ENCODE measurements at regions not wholly inside any gene's neighbourhood (a gene's known extent, or its start where the extent isn't known, plus 50 kb on each side); places are given as distances from the start of the nearest gene placed in this dataset.
"Not testable (repeated sequence)": the region's sequence is repeated elsewhere in the genome, so short reads cannot be mapped to it uniquely, and the experiment has no call there.

GRCh38 chr4:18234108-18234507, 212.6 kb upstream of the LCORL start:
- DNase-seq (ENCODE audit: low spot score): no peak

- DNase-seq (ENCODE audit: low spot score): no peak
Observed at GRCh38 chr4:18231726-18232125, 210.2 kb upstream of the LCORL start.

- no peak for DNase-seq (ENCODE audit: low spot score)
Observed at GRCh38 chr4:18227880-18228279, 206.3 kb upstream of the LCORL start.

GRCh38 chr4:18214411-18215055, 193.0 kb upstream of the LCORL start:
- no peak for DNase-seq (ENCODE audit: low spot score)

DNA sequence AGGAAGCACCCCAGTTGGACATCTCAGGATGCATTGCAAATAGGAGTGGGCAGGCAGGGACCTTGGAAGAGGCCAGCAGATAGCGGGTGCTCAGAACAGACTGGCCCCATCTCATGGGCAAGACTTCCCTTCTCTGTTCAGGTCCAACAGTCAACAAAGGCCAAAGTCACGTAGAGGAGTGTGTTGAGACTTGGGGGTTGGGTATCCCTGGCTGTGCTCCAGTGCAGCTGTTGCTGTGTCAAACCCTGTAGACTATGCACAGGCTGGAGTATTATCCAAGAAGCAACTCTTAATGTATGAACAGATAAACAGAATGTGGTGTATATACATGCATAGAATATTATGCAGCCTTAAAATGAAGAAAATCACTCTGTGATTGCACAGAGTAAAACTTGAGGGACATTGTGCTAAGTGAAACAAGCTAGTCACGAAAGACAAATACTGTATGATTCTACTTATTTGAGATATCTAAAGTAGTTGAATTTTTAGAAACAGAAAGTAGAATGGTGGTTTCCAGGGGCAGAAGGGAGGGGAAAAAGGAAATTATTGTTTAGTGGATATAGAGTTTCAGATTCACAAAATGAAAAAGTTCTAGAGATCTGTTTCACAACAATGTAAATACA, 192.1 kb upstream of the LCORL start:
- DNase-seq (ENCODE audit: low spot score): no peak

GRCh38 chr4:18209448-18209847, 187.9 kb upstream of the LCORL start:
- DNase-seq (ENCODE audit: low spot score): no peak

- no peak for DNase-seq (ENCODE audit: low spot score)
Observed at GRCh38 chr4:18203966-18204365, 182.4 kb upstream of the LCORL start.

- DNase-seq (ENCODE audit: low spot score): no peak
Observed at GRCh38 chr4:18202486-18202885, 180.9 kb upstream of the LCORL start.

DNA sequence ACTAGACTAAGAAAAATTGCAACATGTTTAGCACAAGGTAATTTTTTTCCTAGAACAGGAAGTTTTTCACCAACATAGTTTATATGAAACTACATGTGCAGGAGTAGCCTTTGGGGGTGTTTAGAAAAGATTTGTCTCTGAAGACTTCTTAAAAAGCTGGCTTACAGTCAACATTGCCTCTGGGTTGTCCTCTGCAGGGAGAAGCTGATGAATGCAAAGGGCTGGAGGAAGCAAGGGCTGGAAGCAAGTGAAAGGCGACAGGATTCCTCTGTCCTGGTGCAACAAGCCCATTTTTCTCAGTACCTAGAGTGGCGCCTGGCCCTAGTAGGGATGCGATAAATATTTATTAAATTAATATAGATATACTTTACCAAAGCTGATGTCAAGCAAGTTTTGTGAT, 180.3 kb upstream of the LCORL start:
- no peak for DNase-seq (ENCODE audit: low spot score)

- DNase-seq (ENCODE audit: low spot score): no peak
Observed at GRCh38 chr4:18198653-18199052, 177.1 kb upstream of the LCORL start.

- DNase-seq (ENCODE audit: low spot score): no peak
Observed at GRCh38 chr4:18197467-18197866, 175.9 kb upstream of the LCORL start.

DNA sequence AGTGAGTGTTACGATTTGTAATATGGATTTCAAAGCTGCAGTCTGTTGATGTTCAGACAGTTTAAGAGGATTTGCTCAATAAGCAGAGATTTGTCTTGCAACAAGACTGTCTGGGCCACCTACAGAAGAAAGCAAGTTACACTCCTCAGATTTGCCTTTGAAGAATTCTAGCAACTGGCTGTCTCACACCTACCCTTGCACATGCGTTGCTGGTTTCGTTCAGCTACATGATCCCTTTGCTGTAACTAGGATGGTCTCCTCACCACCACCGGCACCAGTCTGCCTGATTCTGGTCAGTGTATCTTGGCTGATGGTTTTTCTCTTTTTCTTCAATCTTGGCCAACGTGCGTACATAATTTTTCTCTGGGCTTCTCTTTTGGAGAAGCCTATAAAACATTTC, 172.7 kb upstream of the LCORL start:
- no peak for DNase-seq (ENCODE audit: low spot score)

- DNase-seq (ENCODE audit: low spot score): no peak
Observed at GRCh38 chr4:18192901-18193300, 171.3 kb upstream of the LCORL start.

DNA sequence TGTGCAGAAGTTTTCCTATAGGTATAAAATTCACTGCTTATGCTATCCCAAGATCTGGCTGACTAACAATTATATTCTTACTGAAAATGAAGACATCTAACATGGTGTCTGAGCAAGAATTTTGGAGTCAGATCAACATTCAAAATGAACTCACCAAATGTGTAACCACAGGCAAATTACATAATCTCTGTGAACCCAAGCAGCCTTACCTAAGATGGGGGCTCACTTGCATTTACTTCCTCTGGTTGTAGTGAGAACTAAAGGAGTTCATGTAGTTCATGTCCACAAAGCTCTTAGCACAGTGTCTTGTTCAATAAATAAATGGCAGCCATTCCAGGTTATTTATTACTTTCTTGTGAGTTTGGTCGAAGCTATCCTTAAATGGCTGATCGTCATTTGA, 163.9 kb upstream of the LCORL start:
- no peak for DNase-seq (ENCODE audit: low spot score)

- no peak for DNase-seq (ENCODE audit: low spot score)
Observed at GRCh38 chr4:18180892-18181291, 159.3 kb upstream of the LCORL start.

GRCh38 chr4:18180122-18180521, 158.6 kb upstream of the LCORL start:
- DNase-seq (ENCODE audit: low spot score): no peak

DNA sequence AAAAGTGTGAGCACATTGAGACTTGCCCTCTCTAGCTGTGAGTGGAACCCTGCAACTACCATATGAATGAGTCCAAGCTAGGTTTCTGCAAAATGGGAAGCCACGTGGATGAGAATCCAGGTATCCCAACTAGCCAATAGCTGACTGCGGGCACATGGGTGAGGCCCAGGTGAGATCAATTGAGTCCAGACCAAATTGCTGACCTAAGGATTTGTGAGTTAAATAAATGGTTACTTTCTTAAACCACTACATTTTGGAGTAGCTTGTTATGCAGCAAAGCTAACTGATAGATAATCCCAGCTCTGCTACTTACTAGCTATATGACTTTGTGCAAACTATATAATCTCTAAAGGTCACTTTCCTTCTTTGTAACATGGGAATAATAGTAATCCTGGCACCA, 150.3 kb upstream of the LCORL start:
- no peak for DNase-seq (ENCODE audit: low spot score)

DNA sequence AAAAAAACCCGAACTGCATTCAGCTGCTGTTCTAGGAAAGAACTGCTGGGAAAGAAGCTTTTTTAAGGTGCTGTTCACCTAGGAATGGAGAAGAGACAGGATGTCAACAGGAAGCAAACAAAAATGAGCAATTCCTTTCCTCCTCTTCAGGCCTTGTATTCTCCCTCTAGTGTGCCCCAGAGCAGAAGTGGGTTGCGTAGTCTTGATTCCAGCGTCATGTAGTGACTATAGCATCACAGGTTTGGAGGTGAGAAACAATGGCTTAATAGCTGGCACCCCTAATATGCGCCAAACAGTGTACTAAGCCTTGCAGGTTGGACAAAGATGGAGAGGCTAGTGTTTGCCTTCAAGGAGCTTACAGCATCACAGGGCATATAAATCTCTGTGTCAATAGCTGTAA, 146.3 kb upstream of the LCORL start:
- no peak for DNase-seq (ENCODE audit: low spot score)

- no peak for DNase-seq (ENCODE audit: low spot score)
Observed at GRCh38 chr4:18166925-18167324, 145.4 kb upstream of the LCORL start.

DNA sequence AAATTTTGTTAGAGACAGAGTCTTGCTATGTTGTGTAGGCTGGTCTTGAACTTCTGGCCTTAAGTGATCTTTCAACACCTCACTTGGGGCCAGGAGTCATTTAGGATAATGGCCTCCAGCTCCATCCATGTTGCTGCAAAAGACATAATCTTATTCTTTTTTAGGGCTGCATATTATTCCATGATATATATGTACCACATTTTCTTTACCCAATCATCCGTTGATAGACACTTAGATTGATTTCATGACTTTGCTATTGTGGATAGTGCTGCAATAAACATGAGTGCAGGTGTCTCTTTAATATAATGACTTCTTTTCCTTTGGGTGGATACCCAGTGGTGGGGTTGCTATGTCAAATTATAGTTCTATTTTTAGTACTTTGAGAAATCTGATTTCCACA, 140.9 kb upstream of the LCORL start:
- DNase-seq (ENCODE audit: low spot score): no peak

DNA sequence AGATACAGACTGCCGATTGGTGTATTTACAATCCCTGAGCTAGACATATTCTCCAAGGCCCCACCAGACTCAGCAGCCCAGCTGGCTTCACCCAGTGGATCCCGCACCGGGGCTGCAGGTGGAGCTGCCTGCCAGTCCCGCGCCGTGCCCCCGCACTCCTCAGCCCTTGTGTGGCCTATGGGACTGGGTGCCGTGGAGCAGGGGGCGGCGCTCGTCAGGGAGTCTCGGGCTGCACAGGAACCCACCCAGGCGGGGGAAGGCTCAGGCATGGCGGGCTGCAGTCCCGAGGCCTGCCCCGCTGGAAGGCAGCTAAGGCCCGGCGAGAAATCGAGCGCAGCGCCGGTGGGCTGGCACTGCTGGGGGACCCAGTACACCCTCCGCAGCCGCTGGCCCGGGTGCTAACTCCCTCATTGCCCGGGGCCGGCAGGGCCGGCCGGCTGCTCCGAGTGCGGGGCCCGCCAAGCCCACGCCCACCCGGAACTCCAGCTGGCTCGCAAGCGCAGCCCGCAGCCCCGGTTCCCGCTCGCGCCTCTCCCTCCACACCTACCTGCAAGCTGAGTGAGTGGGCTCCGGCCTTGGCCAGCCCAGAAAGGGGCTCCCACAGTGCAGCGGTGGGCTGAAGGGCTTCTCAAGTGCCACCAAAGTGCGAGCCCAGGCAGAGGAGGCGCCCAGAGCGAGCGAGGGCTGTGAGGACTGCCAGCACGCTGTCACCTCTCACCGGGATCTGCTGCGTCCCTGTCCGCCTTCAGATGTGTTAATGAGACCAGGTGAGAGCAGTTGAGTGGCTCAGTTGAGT, 137.8 kb upstream of the LCORL start:
- DNase-seq (ENCODE audit: low spot score): not testable (repeated sequence)

- no peak for DNase-seq (ENCODE audit: low spot score)
Observed at GRCh38 chr4:18155067-18156041, 133.8 kb upstream of the LCORL start.

Data from HuH-7 (cell line).